NB4 (cell line): ENCODE measurements at regions not wholly inside any gene's neighbourhood (a gene's known extent, or its start where the extent isn't known, plus 50 kb on each side); places are given as distances from the start of the nearest gene placed in this dataset.

Source experiments
- DNase-seq: peaks from one replicate; pipeline ENCODE4 v3.0.0; 2010; ENCODE audit warnings: low read depth
- H3K4me3 ChIP-seq: one replicate; pipeline ENCODE4 v1.5.1; 2011; ENCODE audit warnings: mild to moderate bottlenecking, low read depth, low read length, moderate library complexity
- CTCF ChIP-seq: IDR thresholded peaks from one replicate; pipeline ENCODE4 v1.5.1; 2012; ENCODE audit warnings: low read depth, low read length
- MYC ChIP-seq: IDR thresholded peaks from 2 replicates; pipeline ENCODE4 v1.6.1; 2011; ENCODE audit warnings: low read depth, low read length
- POLR2A ChIP-seq: IDR thresholded peaks from 2 replicates; pipeline ENCODE4 v1.6.1; 2011; ENCODE audit warnings: mild to moderate bottlenecking; ENCODE audit not compliant: insufficient read length; ENCODE audit errors: extremely low read depth
- TF ChIP-seq, protein P1 (sequence below): IDR thresholded peaks from 2 replicates; pipeline ENCODE4 v1.6.1; 2011; ENCODE audit warnings: low read depth, low read length

GRCh38 chr5:82549263-82549662, 271.1 kb upstream of the RPS23 start:
- TF ChIP-seq MYC (no peak), CTCF (no peak), POLR2A (no peak)
- TF ChIP-seq, protein P1, sequence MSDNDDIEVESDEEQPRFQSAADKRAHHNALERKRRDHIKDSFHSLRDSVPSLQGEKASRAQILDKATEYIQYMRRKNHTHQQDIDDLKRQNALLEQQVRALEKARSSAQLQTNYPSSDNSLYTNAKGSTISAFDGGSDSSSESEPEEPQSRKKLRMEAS, result no peak
- H3K4me3 ChIP-seq, result no peak overlapping the region
- no peak for DNase-seq

- H3K4me3 ChIP-seq, result no peak overlapping the region
- no peak for DNase-seq
- no peak for TF ChIP-seq CTCF
- TF ChIP-seq, protein P1, result no peak
- TF ChIP-seq MYC, result no peak
- TF ChIP-seq POLR2A, result no peak
Measured at GRCh38 chr5:82544004-82544403, 265.9 kb upstream of the RPS23 start.

- DNase-seq, result no peak
- no peak overlapping the region for H3K4me3 ChIP-seq
- TF ChIP-seq CTCF, result no peak
- TF ChIP-seq, protein P1, result no peak
- no peak for TF ChIP-seq MYC
- no peak for TF ChIP-seq POLR2A
Measured at GRCh38 chr5:82540301-82540700, 262.1 kb upstream of the RPS23 start.

- TF ChIP-seq CTCF (no peak), POLR2A (no peak), MYC (no peak)
- TF ChIP-seq, protein P1, result no peak
- no peak overlapping the region for H3K4me3 ChIP-seq
- no peak for DNase-seq
Measured at GRCh38 chr5:82538339-82539034, 260.3 kb upstream of the RPS23 start.

GRCh38 chr5:82537687-82538306, 259.6 kb upstream of the RPS23 start:
- TF ChIP-seq, protein P1, result no peak
- TF ChIP-seq POLR2A (no peak), CTCF (no peak), MYC (no peak)
- DNase-seq, result no peak

More at GRCh38 chr5:82537687-82538306, 259.6 kb upstream of the RPS23 start:
- H3K4me3 ChIP-seq, result no peak overlapping the region
